C4-2B (cell line): ENCODE measurements at regions not wholly inside any gene's neighbourhood (a gene's known extent, or its start where the extent isn't known, plus 50 kb on each side); places are given as distances from the start of the nearest gene placed in this dataset.
A peak's percentile ranks its signal among the peaks of the same experiment; 100 is the strongest.

Source experiments
- ZFX ChIP-seq: fragments of 450-650 bp; IDR thresholded peaks from 2 replicates; pipeline ENCODE4 v1.6.1; 2017
- TF ChIP-seq, protein P1 (sequence below): fragments of 450-650 bp; conservative IDR thresholded peaks from 2 replicates; pipeline ENCODE4 v1.5.1; 2017; ENCODE audit warnings: mild to moderate bottlenecking

DNA sequence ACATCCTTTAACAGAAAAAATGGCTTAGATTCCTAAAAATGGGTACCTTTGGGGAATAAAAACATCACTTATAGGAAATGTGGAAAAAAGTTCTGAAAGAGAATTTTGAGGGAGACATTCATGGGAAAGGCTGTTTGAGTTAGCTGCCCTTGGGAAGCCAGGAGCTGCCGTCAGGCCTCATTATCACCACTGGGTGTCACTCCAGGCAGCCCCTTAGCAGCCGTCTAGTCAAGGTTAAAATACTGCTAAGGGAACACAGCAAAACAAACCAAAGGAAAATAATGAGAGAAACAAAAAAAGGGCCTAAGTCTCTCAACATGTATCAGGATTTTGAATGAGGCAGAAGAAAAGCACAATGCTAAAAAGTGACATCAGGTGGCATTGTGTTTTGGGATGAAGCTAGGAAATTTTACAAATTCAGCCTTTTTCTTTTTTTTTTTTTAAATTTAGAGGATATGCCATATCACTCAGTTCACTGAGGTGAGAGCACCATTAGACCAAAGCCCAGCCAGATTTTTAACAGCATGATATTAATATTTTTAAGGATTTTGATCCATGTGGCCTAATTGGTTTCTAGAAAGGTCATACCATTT lies 235.3 kb downstream of the GPAT3 start:
- TF ChIP-seq, protein P1, sequence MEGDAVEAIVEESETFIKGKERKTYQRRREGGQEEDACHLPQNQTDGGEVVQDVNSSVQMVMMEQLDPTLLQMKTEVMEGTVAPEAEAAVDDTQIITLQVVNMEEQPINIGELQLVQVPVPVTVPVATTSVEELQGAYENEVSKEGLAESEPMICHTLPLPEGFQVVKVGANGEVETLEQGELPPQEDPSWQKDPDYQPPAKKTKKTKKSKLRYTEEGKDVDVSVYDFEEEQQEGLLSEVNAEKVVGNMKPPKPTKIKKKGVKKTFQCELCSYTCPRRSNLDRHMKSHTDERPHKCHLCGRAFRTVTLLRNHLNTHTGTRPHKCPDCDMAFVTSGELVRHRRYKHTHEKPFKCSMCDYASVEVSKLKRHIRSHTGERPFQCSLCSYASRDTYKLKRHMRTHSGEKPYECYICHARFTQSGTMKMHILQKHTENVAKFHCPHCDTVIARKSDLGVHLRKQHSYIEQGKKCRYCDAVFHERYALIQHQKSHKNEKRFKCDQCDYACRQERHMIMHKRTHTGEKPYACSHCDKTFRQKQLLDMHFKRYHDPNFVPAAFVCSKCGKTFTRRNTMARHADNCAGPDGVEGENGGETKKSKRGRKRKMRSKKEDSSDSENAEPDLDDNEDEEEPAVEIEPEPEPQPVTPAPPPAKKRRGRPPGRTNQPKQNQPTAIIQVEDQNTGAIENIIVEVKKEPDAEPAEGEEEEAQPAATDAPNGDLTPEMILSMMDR, result peak; percentile 78
- TF ChIP-seq ZFX, result no peak
